Cerebellar cortex (tissue), 1 donor: ENCODE measurements at regions not wholly inside any gene's neighbourhood (a gene's known extent, or its start where the extent isn't known, plus 50 kb on each side); places are given as distances from the start of the nearest gene placed in this dataset.

ENCODE experiments used
- DNase-seq: peaks from one replicate; pipeline ENCODE4 v3.0.0-alpha.2; 2015; ENCODE audit warnings: low spot score

DNA sequence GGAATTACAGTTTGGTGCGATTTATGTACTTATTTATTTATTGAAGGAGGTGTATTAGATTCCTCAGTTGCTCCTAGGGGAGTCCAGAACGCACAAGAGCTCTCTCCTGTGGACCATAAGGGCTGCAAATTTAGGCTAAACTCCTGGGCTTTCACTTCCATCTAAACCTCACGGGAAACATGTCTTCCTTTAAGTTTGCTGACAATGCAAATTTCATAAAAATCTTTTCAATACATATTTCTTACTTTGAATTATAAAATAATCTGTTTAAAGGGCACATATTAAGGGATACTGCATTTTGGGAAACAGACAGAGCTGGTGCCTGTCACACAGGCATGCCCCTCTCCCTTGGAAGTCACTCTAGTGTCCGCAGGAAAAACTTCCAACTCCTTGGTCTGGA is 438.0 kb upstream of the CPEB2 start:
- no peak for DNase-seq

DNA sequence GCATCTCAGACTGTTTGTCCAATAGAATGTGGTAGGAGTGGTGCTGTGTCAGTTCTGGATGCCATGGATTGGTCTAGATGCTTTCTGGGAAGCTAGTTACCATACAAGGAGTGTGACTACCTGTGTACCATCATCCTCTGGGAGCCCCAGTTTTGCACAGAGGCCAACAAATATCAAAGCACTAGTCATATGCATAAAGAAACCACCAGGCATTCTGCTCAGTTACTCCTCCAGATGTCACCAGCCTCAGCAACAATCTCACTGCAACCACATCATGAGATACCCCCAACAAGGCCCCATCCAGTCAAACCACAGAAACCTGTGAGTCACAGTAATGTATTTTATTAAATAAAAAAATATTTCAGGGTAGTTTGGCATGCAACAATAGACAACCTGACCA is 435.8 kb upstream of the CPEB2 start:
- no peak for DNase-seq

DNA sequence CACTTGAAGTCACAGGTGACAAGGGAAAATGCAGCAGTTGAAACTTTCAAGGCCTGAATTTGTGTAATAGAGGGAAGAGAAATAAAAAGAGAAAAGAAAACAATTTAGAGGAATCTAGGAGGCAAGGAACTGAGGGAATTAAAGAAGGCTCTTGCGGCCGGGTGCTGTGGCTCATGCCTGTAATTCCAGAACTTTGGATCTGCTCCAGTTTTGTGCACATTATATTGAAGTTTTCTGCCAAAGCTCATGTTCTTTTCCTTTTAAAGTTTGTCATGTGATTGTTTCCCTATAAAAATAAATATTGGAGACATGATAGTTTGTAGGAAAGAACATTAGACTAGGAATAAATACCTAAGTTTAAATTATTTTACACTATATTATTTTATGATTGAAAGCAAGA is 433.9 kb upstream of the CPEB2 start:
- no peak for DNase-seq

DNA sequence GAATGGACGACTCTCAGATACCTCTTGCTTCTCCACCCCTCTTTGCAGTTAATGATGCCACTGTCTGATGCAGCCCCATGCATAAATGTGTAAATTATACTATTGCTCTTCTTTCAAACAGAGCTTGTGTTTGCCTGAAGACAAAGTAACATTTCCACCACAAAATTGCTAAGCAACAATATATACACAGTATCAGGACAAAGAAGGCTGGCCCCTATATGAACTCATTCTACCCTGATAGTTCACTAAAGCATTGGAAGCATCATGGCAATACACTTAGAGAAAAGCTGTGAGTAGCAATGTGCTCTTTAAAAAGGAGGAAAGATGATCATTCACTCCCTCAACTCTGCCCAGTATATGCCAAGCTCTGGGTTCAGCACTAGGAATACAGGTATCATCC is 427.0 kb upstream of the CPEB2 start:
- no peak for DNase-seq

DNA sequence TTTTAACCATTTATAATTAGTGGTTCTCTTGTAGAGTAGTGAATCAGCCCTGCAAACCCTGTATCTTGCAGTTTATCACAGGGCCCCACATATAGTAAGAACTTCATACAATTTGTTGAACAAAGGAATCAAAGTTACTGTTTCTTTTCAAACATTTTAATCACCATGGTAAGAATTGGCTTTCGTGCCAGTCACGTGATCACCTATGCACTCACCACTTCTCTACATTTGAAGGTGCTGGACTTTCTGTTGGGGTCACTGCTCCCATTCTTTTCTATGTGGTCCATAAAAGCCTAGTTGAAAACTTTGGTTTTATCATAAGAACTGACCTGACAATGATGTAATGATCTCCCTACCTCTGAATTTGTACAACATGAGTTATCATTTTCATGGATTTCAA is 426.4 kb upstream of the CPEB2 start:
- no peak for DNase-seq

DNA sequence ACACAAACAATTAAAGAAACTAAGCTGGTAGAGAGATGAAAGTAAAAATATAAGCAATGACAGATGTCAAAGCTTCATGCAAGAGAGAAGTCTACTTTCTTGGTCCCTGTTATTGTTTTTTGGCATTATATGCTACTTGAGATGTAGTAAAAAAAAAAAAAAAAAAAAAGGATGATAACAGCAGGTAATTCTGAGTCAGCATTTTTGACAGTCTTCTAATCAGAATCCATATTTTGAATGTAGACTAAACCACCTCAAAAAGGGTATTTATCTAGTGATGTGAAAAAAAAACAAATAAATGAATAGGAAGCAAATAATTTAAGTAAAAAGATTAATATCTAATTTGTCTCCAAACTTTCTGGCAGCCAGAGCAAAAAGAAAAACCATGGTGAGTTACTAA is 422.2 kb upstream of the CPEB2 start:
- DNase-seq: no peak

DNA sequence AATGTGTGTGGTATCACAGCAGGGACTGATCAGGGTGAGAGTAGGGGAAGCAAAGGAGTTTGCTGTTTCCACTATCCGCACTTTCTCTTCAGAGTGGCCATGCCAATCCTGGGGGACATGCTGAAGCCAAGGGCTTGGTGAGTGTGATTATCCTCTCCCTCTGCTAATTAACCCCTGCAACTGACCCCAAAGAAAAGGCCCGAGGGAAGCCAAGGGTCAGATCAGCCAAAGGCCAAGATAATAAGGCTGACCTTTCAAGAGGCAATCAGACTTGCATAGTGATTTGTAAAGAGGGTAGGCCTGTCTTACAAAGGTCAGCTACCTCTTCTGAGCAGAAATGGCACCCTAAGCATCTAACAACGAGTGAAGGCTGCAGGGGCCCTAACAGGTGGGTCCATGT is 420.5 kb upstream of the CPEB2 start:
- no peak for DNase-seq

DNA sequence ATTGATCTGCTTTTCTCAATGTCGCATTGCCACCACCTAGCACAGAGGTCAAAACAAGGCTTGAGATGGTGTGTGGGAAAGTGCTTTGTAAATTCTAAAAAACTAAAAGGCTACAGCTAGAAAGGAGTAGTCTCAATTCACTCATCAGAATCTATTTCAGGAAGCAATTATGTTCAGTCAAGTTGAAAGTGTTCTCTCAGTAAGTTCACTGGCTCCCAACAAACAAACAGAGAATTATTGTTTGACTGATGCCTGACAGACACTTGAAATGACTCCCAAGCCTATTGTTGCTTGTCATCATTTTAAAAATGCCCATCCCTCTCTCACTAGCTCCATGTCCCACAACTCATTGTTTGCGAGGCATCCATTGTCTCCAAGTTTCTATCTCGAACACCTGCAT is 419.6 kb upstream of the CPEB2 start:
- DNase-seq: no peak

DNA sequence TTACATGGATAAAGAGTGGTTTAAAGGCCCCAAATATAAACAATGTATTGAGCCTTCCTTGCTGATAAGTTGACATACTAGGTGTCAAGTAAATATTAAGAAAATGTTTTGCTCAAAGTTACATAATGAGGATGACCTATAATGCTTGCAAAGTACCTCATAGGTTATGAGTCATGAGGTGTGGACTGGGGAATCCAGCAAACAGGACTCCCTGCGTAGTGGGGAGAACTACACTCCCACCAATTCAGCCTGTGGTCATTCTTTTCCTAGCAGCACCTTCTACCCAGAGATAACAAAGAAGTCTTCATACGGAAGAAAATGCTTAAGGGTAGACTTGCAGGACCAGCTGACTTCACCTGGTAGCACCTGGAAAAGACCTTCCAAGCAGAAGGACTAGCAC is 418.9 kb upstream of the CPEB2 start:
- DNase-seq: no peak

DNA sequence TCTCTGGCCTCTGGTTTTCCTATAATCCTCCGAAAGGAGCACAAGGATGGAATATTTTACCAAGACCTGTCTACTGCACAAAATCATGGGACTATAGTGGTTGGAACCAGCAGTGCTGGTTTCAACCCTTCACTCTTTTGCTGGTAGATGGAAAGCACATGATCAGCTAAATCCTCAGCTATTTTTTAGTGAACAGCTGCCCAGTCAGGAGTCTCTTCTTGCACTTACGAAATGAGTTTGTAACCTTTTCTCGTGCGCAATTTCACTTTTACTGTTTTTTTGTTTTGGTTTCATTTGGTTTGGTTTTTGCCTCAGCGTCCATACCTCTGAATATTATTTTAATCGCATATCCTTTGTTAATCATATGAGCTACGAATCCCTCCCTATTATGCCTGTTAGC is 418.5 kb upstream of the CPEB2 start:
- no peak for DNase-seq

DNA sequence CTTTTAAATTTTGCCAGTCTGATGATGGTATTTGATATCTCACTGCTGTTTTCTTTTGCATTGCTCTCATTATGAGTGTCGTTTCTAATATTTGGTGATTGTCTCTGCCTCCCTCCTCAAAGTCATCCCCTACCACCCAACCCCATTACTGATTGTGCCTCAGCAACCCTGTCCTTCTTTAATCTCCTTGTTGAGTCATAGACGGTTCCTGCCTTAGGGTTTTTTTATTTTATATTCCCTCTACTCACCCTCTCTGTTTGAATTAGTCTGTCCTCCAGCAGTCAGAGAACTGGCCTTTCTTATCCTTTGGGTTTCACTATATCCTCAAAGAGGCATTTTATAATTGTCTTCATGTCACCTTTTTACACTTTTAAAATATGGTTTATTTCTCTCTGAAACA is 409.3 kb upstream of the CPEB2 start:
- DNase-seq: no peak

DNA sequence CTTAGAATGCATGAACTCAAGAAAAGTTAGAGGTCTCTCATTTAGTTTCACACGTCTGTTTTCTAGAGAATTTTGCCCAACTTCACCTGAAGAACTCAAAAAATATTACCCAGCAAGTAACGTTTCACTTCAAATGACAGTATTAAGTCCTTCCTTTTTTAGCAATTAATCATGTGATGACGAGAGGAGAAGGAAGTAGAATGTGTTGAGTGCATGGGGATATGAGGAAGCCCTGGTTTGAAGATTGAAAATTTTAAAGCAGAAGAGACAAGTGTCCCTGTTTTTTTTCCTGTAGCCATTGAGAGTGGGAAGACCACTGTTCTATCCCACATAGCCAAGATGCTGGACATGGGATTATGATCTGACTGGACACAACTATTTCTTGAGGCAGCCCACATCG is 406.3 kb upstream of the CPEB2 start:
- no peak for DNase-seq

DNA sequence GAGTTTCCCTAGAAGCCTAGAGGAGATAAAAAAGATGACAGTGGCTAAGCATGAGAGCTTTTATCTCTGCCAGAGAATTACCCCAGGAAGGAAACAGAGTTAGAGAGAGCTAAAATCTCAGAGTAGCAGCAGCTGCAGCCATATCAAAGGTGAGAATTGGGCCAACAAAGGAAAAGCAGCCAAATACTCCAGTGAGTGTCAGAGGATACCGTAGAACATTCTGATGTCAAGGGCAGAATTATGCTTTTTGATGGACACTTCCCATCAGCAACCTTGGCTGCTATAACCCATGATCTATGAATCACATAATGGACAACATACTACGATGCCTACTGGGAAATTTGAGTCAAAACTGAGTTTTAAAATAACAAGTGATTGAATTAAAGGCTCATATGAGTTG is 405.8 kb upstream of the CPEB2 start:
- DNase-seq: no peak

DNA sequence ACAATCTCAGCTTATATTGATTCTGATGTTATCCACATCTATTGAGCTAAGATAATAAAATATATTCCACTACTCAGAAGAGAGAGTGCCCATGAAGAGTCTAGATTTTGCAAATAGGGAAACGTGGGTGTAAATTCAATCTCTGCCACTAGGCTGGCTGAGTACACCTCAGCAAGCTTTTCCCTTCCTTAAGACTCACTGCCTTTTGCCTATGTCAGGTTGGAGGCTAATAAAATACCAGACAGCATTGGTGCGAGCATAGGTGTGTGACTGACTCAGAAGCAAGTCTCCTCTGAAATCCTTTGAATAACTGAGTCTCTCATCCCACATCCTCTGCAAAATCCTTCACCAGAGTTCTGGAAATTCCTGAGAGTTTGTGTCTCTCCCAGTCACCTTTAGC is 405.4 kb upstream of the CPEB2 start:
- DNase-seq: no peak

DNA sequence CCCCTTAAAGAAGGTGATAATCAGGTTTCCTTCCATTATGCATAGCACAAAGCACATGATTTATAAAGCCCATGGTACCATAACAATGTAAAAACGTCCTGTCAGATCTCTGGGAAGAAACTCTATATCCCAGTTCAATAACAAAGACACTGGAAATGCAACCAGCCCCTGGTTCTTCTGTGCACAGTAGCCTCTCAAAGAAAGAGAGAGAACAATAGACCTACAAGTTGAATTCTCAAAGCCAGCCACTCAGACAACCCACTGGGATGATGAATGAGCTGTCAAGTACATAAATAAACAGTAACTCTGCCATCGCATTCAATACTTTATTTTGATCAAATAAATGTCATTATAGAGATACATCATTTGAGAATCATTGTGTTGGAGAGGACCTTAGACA is 400.1 kb upstream of the CPEB2 start:
- DNase-seq: no peak

DNA sequence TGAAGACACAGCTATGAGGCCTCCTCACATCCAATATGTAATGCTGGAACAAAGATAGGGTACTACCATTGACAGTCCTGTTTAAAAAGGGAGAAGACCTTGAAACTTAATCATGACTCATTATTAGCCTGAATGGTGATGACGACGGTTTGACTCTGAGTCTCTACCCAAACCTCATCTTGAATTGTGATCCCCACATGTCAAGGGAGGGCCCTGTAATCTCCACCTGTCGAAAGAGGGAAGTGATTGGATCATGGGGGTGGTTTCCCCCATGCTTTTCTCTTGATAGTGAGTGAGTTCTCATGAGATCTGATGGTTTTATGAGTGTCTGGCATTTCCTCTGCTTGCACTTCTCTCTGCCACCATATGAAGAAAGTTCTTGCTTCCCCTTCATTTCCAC is 395.3 kb upstream of the CPEB2 start:
- no peak for DNase-seq

DNA sequence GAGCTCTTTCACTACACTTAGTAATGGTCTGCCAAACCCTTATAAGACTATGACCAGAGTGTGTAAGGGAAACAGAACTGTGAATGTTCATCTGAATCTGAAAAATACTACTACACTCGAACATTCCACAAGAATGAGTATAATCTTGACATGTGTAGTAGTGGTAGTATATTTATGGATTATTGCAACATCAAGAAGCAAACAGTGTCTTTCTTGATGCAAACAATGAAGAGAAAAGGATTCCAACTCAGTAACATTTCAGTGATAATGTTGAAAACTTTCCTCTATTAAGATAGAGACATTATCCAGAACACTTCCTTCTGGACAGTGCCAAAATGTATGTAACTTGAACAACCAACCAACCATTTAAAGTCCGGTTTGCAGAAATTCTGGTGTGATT is 394.7 kb upstream of the CPEB2 start:
- no peak for DNase-seq

DNA sequence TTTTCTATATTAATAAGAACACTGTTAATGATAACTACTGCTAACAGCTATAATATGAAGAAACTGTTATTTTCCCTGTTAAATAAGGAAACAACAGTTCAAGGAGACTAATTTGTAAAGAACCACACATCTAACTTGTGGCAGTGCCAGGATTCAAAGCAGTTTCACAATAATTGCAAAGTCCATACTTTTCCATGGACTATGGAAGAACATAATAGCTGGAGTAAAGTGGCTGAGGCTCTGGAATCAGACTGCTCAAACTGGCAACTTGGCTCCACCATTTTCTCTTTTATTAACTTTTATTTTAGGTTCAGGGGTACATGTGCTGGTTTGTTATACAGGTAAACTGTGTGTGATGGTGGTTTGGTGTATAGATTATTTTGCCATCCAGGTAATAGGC is 393.7 kb upstream of the CPEB2 start:
- DNase-seq: no peak

DNA sequence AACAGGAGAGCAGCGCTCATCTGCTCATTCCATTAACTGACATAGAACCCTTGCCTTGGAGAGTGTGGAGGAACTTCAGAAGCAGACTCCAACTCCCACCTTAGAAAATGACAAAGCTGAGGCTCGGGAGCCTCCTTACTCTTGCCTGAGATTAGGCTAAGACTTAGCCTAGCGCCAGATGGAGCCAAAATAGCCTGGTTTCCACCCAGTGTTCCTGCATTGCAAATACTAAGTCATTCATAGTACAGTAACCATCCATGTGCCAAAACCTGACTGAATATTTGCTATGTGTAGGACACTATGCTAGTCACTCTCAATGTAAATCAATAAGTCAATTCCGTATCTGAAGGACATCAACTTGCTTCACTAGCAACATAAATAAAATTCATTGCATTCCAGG is 387.4 kb upstream of the CPEB2 start:
- no peak for DNase-seq

DNA sequence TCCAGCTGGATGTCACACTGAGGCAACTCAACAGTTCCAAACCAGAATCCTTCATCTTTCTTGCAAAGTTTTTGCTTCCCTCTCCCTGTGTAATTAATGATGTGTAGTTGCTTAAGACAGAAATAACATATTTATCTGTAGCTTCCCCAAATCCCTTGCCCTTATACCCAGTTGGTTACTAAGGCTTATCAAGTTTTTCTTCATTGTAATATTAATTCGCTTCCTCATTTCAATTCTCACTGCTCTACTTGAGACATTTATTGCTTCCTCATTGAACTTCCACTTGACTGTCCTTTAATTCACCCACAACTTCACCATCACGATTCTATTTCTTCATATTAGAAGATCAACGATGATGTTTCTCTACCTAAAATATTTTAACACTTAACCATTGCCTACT is 386.6 kb upstream of the CPEB2 start:
- no peak for DNase-seq

DNA sequence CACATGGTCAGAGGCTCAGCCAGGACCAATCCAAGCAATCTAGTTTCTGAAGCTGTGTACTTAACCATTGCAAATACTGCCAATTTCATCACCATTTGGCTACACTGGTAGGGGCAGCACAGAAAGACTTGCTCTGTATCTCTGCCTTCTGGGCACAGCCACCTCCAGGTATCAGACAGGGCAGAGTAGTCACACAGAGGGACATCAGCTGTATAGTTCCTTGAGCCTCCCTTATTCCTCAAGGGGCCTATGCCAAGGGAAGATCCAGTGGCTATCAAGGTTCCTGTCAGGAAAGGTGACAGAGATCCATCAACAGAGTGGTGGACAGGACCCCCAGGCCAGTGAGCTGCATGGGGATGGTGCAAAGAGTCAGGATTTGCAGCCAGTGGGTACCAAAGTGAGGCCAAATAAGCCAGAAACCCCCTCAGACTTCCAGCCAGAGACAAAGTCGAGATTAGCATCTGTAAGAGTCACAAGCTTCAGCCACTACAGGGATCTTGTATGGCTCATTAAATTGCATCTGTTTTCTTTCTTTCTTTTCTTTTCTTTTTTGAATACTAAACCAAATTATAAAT is 381.6 kb upstream of the CPEB2 start:
- no peak for DNase-seq

DNA sequence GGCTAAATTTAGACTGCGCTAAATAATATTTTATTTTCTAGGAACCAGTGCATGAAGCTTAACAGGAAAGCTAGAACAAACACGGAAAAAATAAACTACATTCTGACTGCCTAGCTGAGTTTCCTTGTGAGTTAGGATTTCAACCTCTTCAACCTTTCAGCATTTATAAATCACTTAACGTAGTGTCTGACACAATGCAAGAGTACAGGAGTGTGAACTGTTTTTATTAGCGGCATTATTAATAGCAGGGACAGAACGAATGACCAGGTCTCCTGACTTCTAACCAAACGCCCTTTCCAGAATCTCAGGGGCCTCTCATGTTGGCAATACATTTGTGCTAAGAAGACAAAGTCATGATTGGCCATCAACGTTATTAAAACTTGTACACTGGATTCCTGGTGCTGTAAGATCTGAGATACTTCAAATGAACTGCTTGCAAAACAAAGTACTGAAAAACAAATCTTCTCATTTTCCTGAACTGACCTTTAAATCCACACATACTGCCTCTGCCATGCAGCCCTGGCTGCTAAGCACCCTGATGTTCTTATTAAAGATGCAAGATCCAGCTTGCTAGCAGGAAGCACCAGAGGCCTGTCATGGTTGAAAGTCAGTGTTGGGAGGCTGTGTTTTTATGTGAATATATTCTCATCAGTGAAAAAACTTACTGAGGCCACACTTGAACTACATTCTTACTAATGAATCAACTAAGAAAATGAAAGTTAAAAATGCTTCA is 380.4 kb upstream of the CPEB2 start:
- no peak for DNase-seq

DNA sequence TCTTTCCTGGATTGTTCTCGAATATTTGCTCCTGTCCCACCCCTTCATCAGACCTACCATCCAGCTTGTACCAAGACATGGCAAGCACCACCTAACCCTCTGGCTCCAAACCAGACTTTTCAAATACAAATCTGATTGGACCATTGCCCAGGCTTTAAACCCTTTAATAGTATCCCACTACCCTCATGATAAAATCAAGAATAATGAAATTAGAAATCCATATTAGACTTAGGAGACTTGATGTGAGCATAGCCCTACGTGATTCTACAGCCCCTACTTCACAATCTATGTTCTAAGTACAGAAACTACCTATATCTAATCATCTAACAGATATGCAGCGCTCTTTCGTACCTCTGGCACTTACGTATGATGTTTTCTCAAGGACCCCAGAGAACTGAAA is 375.2 kb upstream of the CPEB2 start:
- DNase-seq: no peak

DNA sequence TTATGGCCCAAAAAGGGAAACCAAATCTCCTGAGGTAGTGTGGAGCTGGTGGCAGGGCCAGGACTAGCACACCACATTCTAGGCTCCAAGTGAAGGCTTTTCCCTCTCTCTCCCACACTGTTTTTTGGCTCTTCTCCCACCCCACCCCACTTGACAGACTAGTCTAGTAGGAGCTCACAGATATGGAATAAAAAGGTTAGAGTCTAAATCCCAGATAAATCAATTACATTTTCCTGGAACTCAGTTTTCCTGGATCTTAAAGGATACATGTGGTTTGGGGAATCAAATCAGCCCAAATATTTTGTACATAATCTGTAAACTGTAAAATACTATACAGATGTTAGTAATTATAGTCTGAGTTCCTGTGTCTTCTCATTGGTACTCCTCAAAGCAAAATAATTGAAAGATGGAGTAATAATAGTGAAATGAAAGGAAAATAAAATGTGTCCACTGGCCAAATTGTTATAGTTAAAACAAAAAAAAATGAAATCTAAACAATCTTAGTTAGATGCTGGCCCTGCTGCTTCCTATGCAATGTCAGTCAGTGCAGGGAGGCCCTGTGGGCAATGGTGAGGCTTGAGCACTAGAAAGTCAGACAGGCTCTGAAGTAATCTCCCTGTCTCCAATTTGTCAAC is 370.4 kb upstream of the CPEB2 start:
- DNase-seq: no peak
